DND-41 (cell line): ENCODE measurements at regions not wholly inside any gene's neighbourhood (a gene's known extent, or its start where the extent isn't known, plus 50 kb on each side); places are given as distances from the start of the nearest gene placed in this dataset.

ENCODE experiments used
- CTCF ChIP-seq: IDR thresholded peaks from 2 replicates; pipeline ENCODE4 v1.5.1; 2012; ENCODE audit warnings: borderline replicate concordance, low read length, moderate library complexity, mild to moderate bottlenecking; ENCODE audit not compliant: poor library complexity, severe bottlenecking; ENCODE audit errors: extremely low read depth
- EZH2 ChIP-seq: IDR thresholded peaks from 3 replicates; pipeline ENCODE4 v1.6.1; 2012; ENCODE audit warnings: borderline replicate concordance, low read depth, mild to moderate bottlenecking, moderate library complexity, low read length, inconsistent platforms; ENCODE audit not compliant: severe bottlenecking

GRCh38 chr11:115618428-115618827 lies 114.2 kb upstream of the CADM1 start:
- TF ChIP-seq EZH2 (no peak), CTCF (no peak)
